Endodermal cell (in vitro differentiated cells): ENCODE measurements at regions not wholly inside any gene's neighbourhood (a gene's known extent, or its start where the extent isn't known, plus 50 kb on each side); places are given as distances from the start of the nearest gene placed in this dataset.

Experiments
- DNase-seq: peaks from one replicate; pipeline ENCODE4 v3.0.0-alpha.2; 2017
- H3K27ac ChIP-seq: 2 replicates; pipeline ENCODE4 v1.5.1; 2013; ENCODE audit warnings: mild to moderate bottlenecking, low read depth, low read length, moderate library complexity
- H3K27me3 ChIP-seq: 2 replicates; pipeline ENCODE4 v1.6.1; 2013; ENCODE audit warnings: mild to moderate bottlenecking, low read length, moderate library complexity; ENCODE audit not compliant: insufficient read depth, control insufficient read depth, poor library complexity, severe bottlenecking
- H3K36me3 ChIP-seq: 2 replicates; pipeline ENCODE4 v1.7.0; 2013; ENCODE audit warnings: mild to moderate bottlenecking, low read length, moderate library complexity; ENCODE audit not compliant: control insufficient read depth, insufficient read depth
- H3K4me1 ChIP-seq: one replicate; pipeline ENCODE4 v1.7.0; 2013; ENCODE audit warnings: low read length; ENCODE audit not compliant: control insufficient read depth, insufficient read depth
- H3K4me3 ChIP-seq: 2 replicates; pipeline ENCODE4 v1.5.1; 2013; ENCODE audit warnings: mild to moderate bottlenecking, low read length, moderate library complexity
- H3K9ac ChIP-seq: 2 replicates; pipeline ENCODE4 v1.6.1; 2013; ENCODE audit warnings: mild to moderate bottlenecking, low read length, moderate library complexity; ENCODE audit not compliant: poor library complexity, severe bottlenecking; ENCODE audit errors: extremely low read depth
- H3K9me3 ChIP-seq: 2 replicates; pipeline ENCODE4 v1.6.1; 2013; ENCODE audit warnings: mild to moderate bottlenecking, low read length, moderate library complexity; ENCODE audit not compliant: control insufficient read depth
- H3K27ac Mint-ChIP-seq: 2 replicates; pipeline ENCODE4 v1.8.0; 2020; ENCODE audit warnings: mixed read lengths
- H3K27me3 Mint-ChIP-seq: 2 replicates; pipeline ENCODE4 v1.8.0; 2021; ENCODE audit warnings: mild to moderate bottlenecking, mixed read lengths; ENCODE audit not compliant: insufficient read depth
- H3K36me3 Mint-ChIP-seq: 2 replicates; pipeline ENCODE4 v1.8.0; 2020; ENCODE audit warnings: low read depth, mixed read lengths
- H3K4me1 Mint-ChIP-seq: 2 replicates; pipeline ENCODE4 v1.8.0; 2020; ENCODE audit warnings: mixed read lengths
- H3K4me3 Mint-ChIP-seq: 2 replicates; pipeline ENCODE4 v1.8.0; 2020; ENCODE audit warnings: mild to moderate bottlenecking, moderate library complexity, mixed read lengths
- H3K9me3 Mint-ChIP-seq: 2 replicates; pipeline ENCODE4 v1.8.0; 2020; ENCODE audit warnings: mild to moderate bottlenecking, mixed read lengths
- CTCF ChIP-seq: fragments of 200-600 bp; sonication (generic); conservative IDR thresholded peaks from 2 replicates; pipeline ENCODE4 v1.5.0; 2021; ENCODE audit warnings: antibody characterized with exemption, mild to moderate bottlenecking
- WGBS, 2 experiments: methylation state at CpG; one replicate each; pipeline versions ENCODE4 v1.1.5 to v1.1.7; 2013; ENCODE audit warnings: missing lambda C conversion rate in 2 of 2, mixed read lengths in 1 of 2; ENCODE audit not compliant: insufficient coverage in 1 of 2, insufficient read length in 1 of 2; 5-methylcytosine and 5-hydroxymethylcytosine counted together

GRCh38 chr19:28350673-28351072 is 862.3 kb downstream of the UQCRFS1 start:
- no peak overlapping the region for H3K27ac ChIP-seq
- Mint-ChIP-seq H3K27me3 (no peaks in the 10 kb centered on the region), H3K27ac (no peak overlapping the region), H3K4me1 (no peaks in the 10 kb centered on the region), H3K4me3 (no peak overlapping the region), H3K36me3 (no peaks in the 10 kb centered on the region), H3K9me3 (peaks cover 6% of the 10 kb centered on the region)
- DNase-seq: no peak
- no peaks in the 10 kb centered on the region for H3K36me3 ChIP-seq
- no peaks in the 10 kb centered on the region for H3K27me3 ChIP-seq
- TF ChIP-seq CTCF: no peak
- H3K4me1 ChIP-seq: no peaks in the 10 kb centered on the region
- H3K9ac ChIP-seq: no peak overlapping the region
- no peaks in the 10 kb centered on the region for H3K9me3 ChIP-seq
- no peak overlapping the region for H3K4me3 ChIP-seq
- WGBS, 2 experiments: 70 to 78% methylated on average over 4 to 5 of the region's 5 CpGs

DNA sequence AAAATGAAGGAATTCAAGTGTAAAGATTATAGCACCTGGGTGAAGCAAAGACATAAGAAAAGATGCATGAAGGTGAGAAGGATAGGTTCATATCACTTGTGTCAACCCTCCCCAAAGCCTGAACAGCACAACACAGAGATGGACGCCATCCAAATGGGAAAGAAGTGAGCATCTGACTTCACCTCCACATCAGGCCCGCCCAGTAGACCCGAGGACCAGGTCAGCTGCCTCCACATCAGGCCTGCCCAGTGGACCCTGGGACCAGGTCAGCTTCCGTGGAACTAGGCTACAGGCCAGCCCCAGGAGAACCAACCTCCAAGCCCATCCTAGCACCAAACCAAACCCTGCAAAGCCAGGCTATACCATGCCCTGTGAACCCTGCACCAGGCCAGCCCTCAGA is 862.9 kb downstream of the UQCRFS1 start:
- no peak for TF ChIP-seq CTCF
- WGBS, 2 experiments: 83 to 100% methylated on average over 1 to 4 of the region's 4 CpGs
- H3K36me3 ChIP-seq: no peaks in the 10 kb centered on the region
- H3K27me3 ChIP-seq: no peaks in the 10 kb centered on the region
- no peak overlapping the region for H3K27ac ChIP-seq
- no peak overlapping the region for H3K4me3 Mint-ChIP-seq
- H3K4me1 ChIP-seq: no peaks in the 10 kb centered on the region
- no peaks in the 10 kb centered on the region for H3K4me1 Mint-ChIP-seq
- H3K9me3 Mint-ChIP-seq: peaks cover 3% of the 10 kb centered on the region
- no peaks in the 10 kb centered on the region for H3K27me3 Mint-ChIP-seq
- H3K27ac Mint-ChIP-seq: no peak overlapping the region
- no peaks in the 10 kb centered on the region for H3K36me3 Mint-ChIP-seq
- DNase-seq: no peak
- no peak overlapping the region for H3K9ac ChIP-seq
- H3K9me3 ChIP-seq: no peaks in the 10 kb centered on the region
- no peak overlapping the region for H3K4me3 ChIP-seq

GRCh38 chr19:28349604-28350003 is 863.3 kb downstream of the UQCRFS1 start:
- no peaks in the 10 kb centered on the region for H3K36me3 ChIP-seq
- H3K9ac ChIP-seq: no peak overlapping the region
- Mint-ChIP-seq H3K4me1 (no peaks in the 10 kb centered on the region), H3K36me3 (no peaks in the 10 kb centered on the region), H3K9me3 (peaks cover 3% of the 10 kb centered on the region), H3K4me3 (no peak overlapping the region), H3K27ac (no peak overlapping the region), H3K27me3 (no peaks in the 10 kb centered on the region)
- H3K4me1 ChIP-seq: no peaks in the 10 kb centered on the region
- 84 to 100% methylated on average over 1 to 2 of the region's 2 CpGs for WGBS, 2 experiments
- H3K4me3 ChIP-seq: no peak overlapping the region
- H3K9me3 ChIP-seq: no peaks in the 10 kb centered on the region
- H3K27ac ChIP-seq: no peak overlapping the region
- no peak for TF ChIP-seq CTCF
- DNase-seq: no peak
- no peaks in the 10 kb centered on the region for H3K27me3 ChIP-seq
